Smooth muscle cell (in vitro differentiated cells): ENCODE measurements at regions not wholly inside any gene's neighbourhood (a gene's known extent, or its start where the extent isn't known, plus 50 kb on each side); places are given as distances from the start of the nearest gene placed in this dataset.

Source experiments
- DNase-seq: peaks from one replicate; lab custom pipeline; 2025; ENCODE audit not compliant: unreplicated experiment; lab: John Stamatoyannopoulos, UW
- H2AFZ ChIP-seq: fragments of 200-600 bp; sonication (generic); 2 replicates; pipeline ENCODE4 v1.6.0; 2016; ENCODE audit warnings: antibody characterized with exemption, low read depth, mild to moderate bottlenecking
- H3F3A ChIP-seq: fragments of 200-600 bp; sonication (generic); 2 replicates; pipeline ENCODE4 v1.6.0; 2017; ENCODE audit warnings: antibody characterized with exemption, low read depth
- H3K27ac ChIP-seq: fragments of 200-600 bp; sonication (generic); 2 replicates; pipeline ENCODE4 v1.5.1; 2016; ENCODE audit warnings: low read depth, mild to moderate bottlenecking
- H3K27me3 ChIP-seq: fragments of 200-600 bp; sonication (generic); 2 replicates; pipeline ENCODE4 v1.6.1; 2016; ENCODE audit warnings: low read depth, mild to moderate bottlenecking
- H3K36me3 ChIP-seq: fragments of 200-600 bp; sonication (generic); 2 replicates; pipeline ENCODE4 v1.5.1; 2016; ENCODE audit warnings: low read depth
- H3K4me1 ChIP-seq: fragments of 200-600 bp; sonication (generic); 2 replicates; pipeline ENCODE4 v1.5.1; 2016; ENCODE audit warnings: low read depth
- H3K4me2 ChIP-seq: fragments of 200-600 bp; sonication (generic); 2 replicates; pipeline ENCODE4 v1.6.0; 2016; ENCODE audit warnings: mild to moderate bottlenecking
- H3K4me3 ChIP-seq: fragments of 200-600 bp; sonication (generic); 2 replicates; pipeline ENCODE4 v1.5.1; 2016; ENCODE audit warnings: mild to moderate bottlenecking
- H3K79me2 ChIP-seq: fragments of 200-600 bp; sonication (generic); 2 replicates; pipeline ENCODE4 v1.6.0; 2016; ENCODE audit warnings: low read depth, mild to moderate bottlenecking
- H3K9ac ChIP-seq: fragments of 200-600 bp; sonication (generic); 2 replicates; pipeline ENCODE4 v1.6.0; 2016; ENCODE audit warnings: low read depth
- H3K9me3 ChIP-seq: fragments of 200-600 bp; sonication (generic); replicated peaks from 2 replicates; pipeline ENCODE4 v1.5.1; 2016; ENCODE audit warnings: low read depth
- H4K20me1 ChIP-seq: fragments of 200-600 bp; sonication (generic); 2 replicates; pipeline ENCODE4 v1.6.0; 2016; ENCODE audit warnings: low read depth
- CTCF ChIP-seq: fragments of 200-600 bp; sonication (generic); IDR thresholded peaks from 2 replicates; pipeline ENCODE4 v1.5.1; 2017; ENCODE audit warnings: borderline replicate concordance, mild to moderate bottlenecking, antibody characterized with exemption; ENCODE audit not compliant: insufficient read depth, poor library complexity, severe bottlenecking
- WGBS: methylation state at CpG from one replicate; pipeline ENCODE4 v1.1.7; 2016; ENCODE audit warnings: low lambda C conversion rate; 5-methylcytosine and 5-hydroxymethylcytosine counted together

GRCh38 chr20:22462975-22463914 is 121.1 kb downstream of the FOXA2 start:
- WGBS, result 64% methylated on average over 11 of the region's 11 CpGs

DNA sequence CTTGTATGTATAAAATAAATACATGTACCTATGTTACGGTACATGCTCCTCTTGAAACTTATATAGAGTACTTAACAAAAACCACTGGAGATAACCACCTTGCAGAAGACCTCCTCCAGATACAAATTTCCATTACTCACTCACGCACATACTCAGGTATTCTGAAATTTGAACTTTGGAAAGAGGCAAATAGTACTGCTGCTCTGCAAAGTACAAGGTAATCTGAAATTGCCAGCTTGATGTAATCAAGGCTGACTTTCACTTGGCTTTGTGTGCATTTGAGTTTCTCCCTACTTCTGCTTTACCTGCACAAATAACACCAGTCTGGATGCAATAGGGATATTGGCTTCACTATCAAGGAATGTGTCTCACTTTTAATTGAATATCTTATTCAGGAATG is 123.6 kb downstream of the FOXA2 start:
- Histone ChIP-seq H3K9me3 (no peaks in the 10 kb centered on the region), H3K27ac (no peak overlapping the region), H4K20me1 (no peaks in the 10 kb centered on the region), H3K9ac (no peak overlapping the region), H3K27me3 (peaks cover 58% of the 10 kb centered on the region), H3F3A (no peaks in the 10 kb centered on the region), H3K4me2 (no peak overlapping the region), H3K79me2 (no peaks in the 10 kb centered on the region), H3K36me3 (no peaks in the 10 kb centered on the region), H3K4me3 (no peak overlapping the region), H3K4me1 (peaks cover 26% of the 10 kb centered on the region), H2AFZ (no peak overlapping the region)
- no peak for DNase-seq
- 86% methylated on average over 2 of the region's 2 CpGs for WGBS
- TF ChIP-seq CTCF, result no peak

More at GRCh38 chr20:22462975-22463914, 121.1 kb downstream of the FOXA2 start:
- DNase-seq, result no peak
- Histone ChIP-seq H3K9ac (no peak overlapping the region), H3K36me3 (no peaks in the 10 kb centered on the region), H3K9me3 (no peaks in the 10 kb centered on the region), H3K27me3 (peaks cover 44% of the 10 kb centered on the region), H3K4me3 (no peak overlapping the region), H3F3A (no peaks in the 10 kb centered on the region), H3K4me2 (no peak overlapping the region), H4K20me1 (no peaks in the 10 kb centered on the region), H3K79me2 (no peaks in the 10 kb centered on the region), H2AFZ (no peak overlapping the region), H3K4me1 (peaks cover 7% of the 10 kb centered on the region), H3K27ac (no peak overlapping the region)
- TF ChIP-seq CTCF, result no peak

DNA sequence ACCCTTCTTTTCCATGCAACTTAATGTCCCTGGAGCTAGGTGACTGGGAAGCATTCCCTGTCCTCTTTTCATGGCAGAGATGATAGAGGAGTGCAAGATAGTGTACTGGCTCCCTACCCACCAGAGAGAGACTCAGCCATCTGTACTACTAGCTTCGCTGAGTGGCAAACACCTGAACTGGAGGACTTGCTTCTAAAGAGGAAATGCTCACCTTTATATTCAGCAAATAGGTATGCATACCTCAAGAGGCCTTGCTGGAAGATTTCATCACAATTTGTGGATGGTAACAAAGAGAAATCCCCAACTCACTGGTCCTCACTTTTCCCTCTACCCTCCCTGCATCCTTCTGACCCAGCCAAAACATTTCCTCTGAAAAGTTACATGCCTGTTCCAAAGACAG is 124.1 kb downstream of the FOXA2 start:
- WGBS, result 91% methylated on average over 1 of the region's 1 CpG
- H3K27ac ChIP-seq, result no peak overlapping the region
- no peaks in the 10 kb centered on the region for H3F3A ChIP-seq
- DNase-seq, result no peak
- H3K4me2 ChIP-seq, result no peak overlapping the region
- H2AFZ ChIP-seq, result no peak overlapping the region
- no peak for TF ChIP-seq CTCF
- H4K20me1 ChIP-seq, result no peaks in the 10 kb centered on the region
- peaks cover 60% of the 10 kb centered on the region for H3K27me3 ChIP-seq
- no peaks in the 10 kb centered on the region for H3K36me3 ChIP-seq
- H3K9ac ChIP-seq, result no peak overlapping the region
- peaks cover 30% of the 10 kb centered on the region for H3K4me1 ChIP-seq
- H3K4me3 ChIP-seq, result no peak overlapping the region
- H3K79me2 ChIP-seq, result no peaks in the 10 kb centered on the region
- H3K9me3 ChIP-seq, result no peaks in the 10 kb centered on the region

- no peak overlapping the region for H3K4me2 ChIP-seq
Observed at GRCh38 chr20:22459754-22460153, 124.6 kb downstream of the FOXA2 start.

More at GRCh38 chr20:22459754-22460153, 124.6 kb downstream of the FOXA2 start:
- Histone ChIP-seq H3K79me2 (no peaks in the 10 kb centered on the region), H3K4me3 (no peak overlapping the region), H4K20me1 (no peaks in the 10 kb centered on the region), H3K9ac (no peak overlapping the region), H3F3A (no peaks in the 10 kb centered on the region), H2AFZ (no peak overlapping the region), H3K9me3 (no peaks in the 10 kb centered on the region), H3K27ac (no peak overlapping the region), H3K36me3 (no peaks in the 10 kb centered on the region), H3K27me3 (peaks cover 64% of the 10 kb centered on the region), H3K4me1 (peaks cover 30% of the 10 kb centered on the region)
- no peak for DNase-seq
- TF ChIP-seq CTCF, result no peak
